Mesenchymal stem cell (in vitro differentiated cells and primary cell): ENCODE measurements at regions not wholly inside any gene's neighbourhood (a gene's known extent, or its start where the extent isn't known, plus 50 kb on each side); places are given as distances from the start of the nearest gene placed in this dataset.

ENCODE experiments used
- DNase-seq: peaks from one replicate; pipeline ENCODE4 v3.0.0-alpha.2; 2013
- H2AFZ ChIP-seq: one replicate; pipeline ENCODE4 v1.6.1; 2013; ENCODE audit warnings: low read depth, mild to moderate bottlenecking, control low read depth, inconsistent platforms, low read length, moderate library complexity
- H2AK5ac ChIP-seq: 2 replicates; pipeline ENCODE4 v1.6.1; 2013; ENCODE audit warnings: low read length, moderate library complexity, mild to moderate bottlenecking, inconsistent platforms; ENCODE audit not compliant: severe bottlenecking
- H2BK120ac ChIP-seq: one replicate; pipeline ENCODE4 v1.6.1; 2013; ENCODE audit warnings: low read depth, mild to moderate bottlenecking, inconsistent platforms, low read length, moderate library complexity
- H2BK12ac ChIP-seq, 2 experiments: one replicate each; pipeline ENCODE4 v1.6.1; 2013; ENCODE audit warnings: inconsistent platforms in 2 of 2, low read length in 2 of 2, mild to moderate bottlenecking in 2 of 2, moderate library complexity in 2 of 2, control low read depth in 1 of 2
- H2BK15ac ChIP-seq: one replicate; pipeline ENCODE4 v1.6.1; 2013; ENCODE audit warnings: mild to moderate bottlenecking, low read depth, inconsistent platforms; ENCODE audit not compliant: poor library complexity, severe bottlenecking
- H2BK5ac ChIP-seq: 2 replicates; pipeline ENCODE4 v1.6.1; 2013; ENCODE audit warnings: low read depth, mild to moderate bottlenecking, low read length, control low read depth, inconsistent platforms; ENCODE audit not compliant: poor library complexity, severe bottlenecking
- H3K14ac ChIP-seq, 2 experiments: one replicate each; pipeline ENCODE4 v1.6.1; 2013; ENCODE audit warnings: inconsistent platforms in 2 of 2, low read length in 2 of 2, control low read depth in 1 of 2, mild to moderate bottlenecking in 1 of 2, moderate library complexity in 1 of 2
- H3K18ac ChIP-seq, 2 experiments: one replicate each; pipeline ENCODE4 v1.6.1; 2013; ENCODE audit warnings: inconsistent platforms in 2 of 2, low read length in 2 of 2, control low read depth in 1 of 2, low read depth in 1 of 2, mild to moderate bottlenecking in 1 of 2
- H3K23ac ChIP-seq, 2 experiments: one replicate each; pipeline ENCODE4 v1.6.1; 2013; ENCODE audit warnings: inconsistent platforms in 2 of 2, low read length in 2 of 2, mild to moderate bottlenecking in 2 of 2, moderate library complexity in 2 of 2, control low read depth in 1 of 2
- H3K27ac ChIP-seq: 2 replicates; pipeline ENCODE4 v1.5.1; 2013; ENCODE audit warnings: mild to moderate bottlenecking, moderate library complexity, low read length, control low read depth, inconsistent platforms; ENCODE audit not compliant: poor library complexity, severe bottlenecking
- H3K27me3 ChIP-seq, 2 experiments: 2 replicates each; pipeline versions ENCODE4 v1.6.1 to v1.7.0; 2013; ENCODE audit warnings: low read length in 2 of 2, mild to moderate bottlenecking in 2 of 2, moderate library complexity in 2 of 2, control low read depth in 1 of 2, inconsistent platforms in 1 of 2; ENCODE audit not compliant: control insufficient read depth in 1 of 2, insufficient read depth in 1 of 2
- H3K36me3 ChIP-seq, 2 experiments: 2 replicates each; pipeline versions ENCODE4 v1.6.1 to v1.7.0; 2013; ENCODE audit warnings: low read length in 2 of 2, control low read depth in 1 of 2, inconsistent platforms in 1 of 2, low read depth in 1 of 2, mild to moderate bottlenecking in 1 of 2; ENCODE audit not compliant: insufficient read depth in 2 of 2, control insufficient read depth in 1 of 2
- H3K4ac ChIP-seq, 2 experiments: one replicate each; pipeline ENCODE4 v1.6.1; 2013; ENCODE audit warnings: inconsistent platforms in 2 of 2, low read length in 2 of 2, mild to moderate bottlenecking in 2 of 2, moderate library complexity in 2 of 2, control low read depth in 1 of 2, low read depth in 1 of 2
- H3K4me1 ChIP-seq: 2 replicates; pipeline ENCODE4 v1.6.1; 2013; ENCODE audit warnings: low read depth, low read length, control low read depth; ENCODE audit not compliant: control insufficient read depth, insufficient read depth
- H3K4me2 ChIP-seq: 2 replicates; pipeline ENCODE4 v1.6.1; 2013; ENCODE audit warnings: low read length, mild to moderate bottlenecking, inconsistent platforms; ENCODE audit not compliant: poor library complexity, severe bottlenecking
- H3K4me3 ChIP-seq, 2 experiments: 2 replicates each; pipeline versions ENCODE4 v1.5.1 to v1.7.0; 2013; ENCODE audit warnings: low read length in 2 of 2, mild to moderate bottlenecking in 2 of 2, control low read depth in 1 of 2, low read depth in 1 of 2; ENCODE audit not compliant: insufficient read depth in 1 of 2
- H3K79me1 ChIP-seq: replicated peaks from 2 replicates; pipeline ENCODE4 v1.6.1; 2013; ENCODE audit warnings: mild to moderate bottlenecking, control low read depth, low read length, inconsistent platforms; ENCODE audit not compliant: poor library complexity, severe bottlenecking
- H3K9ac ChIP-seq: 2 replicates; pipeline ENCODE4 v1.7.0; 2013; ENCODE audit warnings: mild to moderate bottlenecking, low read length, moderate library complexity
- H3K9me3 ChIP-seq: 2 replicates; pipeline ENCODE4 v1.7.0; 2013; ENCODE audit warnings: mild to moderate bottlenecking, low read length; ENCODE audit not compliant: control insufficient read depth
- H4K8ac ChIP-seq: one replicate; pipeline ENCODE4 v1.6.1; 2013; ENCODE audit warnings: inconsistent platforms, mild to moderate bottlenecking, low read length, moderate library complexity
- H4K91ac ChIP-seq: one replicate; pipeline ENCODE4 v1.6.1; 2013; ENCODE audit warnings: mild to moderate bottlenecking, low read length, inconsistent platforms
- WGBS: methylation state at CpG from one replicate; pipeline ENCODE4 v1.1.7; 2013; ENCODE audit warnings: mixed read lengths; 5-methylcytosine and 5-hydroxymethylcytosine counted together

DNA sequence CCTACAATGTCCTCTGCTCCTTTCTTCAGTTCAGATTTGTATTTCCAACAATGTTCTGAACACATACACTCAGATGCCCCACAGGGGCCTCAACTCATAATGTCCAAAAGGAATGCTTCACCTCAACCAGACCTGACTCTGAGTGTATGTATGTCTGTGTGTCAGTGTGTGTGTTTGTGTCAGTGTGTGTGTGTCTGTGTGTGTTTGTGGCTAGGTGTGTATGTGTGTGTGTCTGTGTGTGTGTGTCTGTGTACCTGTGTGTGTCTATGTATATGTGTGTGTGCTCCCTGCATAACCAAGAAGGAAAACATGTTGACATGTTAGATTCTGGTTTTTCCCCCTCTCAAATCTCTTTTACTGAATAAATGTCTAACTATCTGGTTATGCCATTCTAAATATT lies 87.3 kb upstream of the PCSK1 start:
- H2BK15ac ChIP-seq: no peak overlapping the region
- H4K8ac ChIP-seq: no peak overlapping the region
- H3K27ac ChIP-seq: no peak overlapping the region
- no peak overlapping the region for H3K4ac ChIP-seq
- no peak overlapping the region for H2BK120ac ChIP-seq
- no peak overlapping the region for H3K4me2 ChIP-seq
- DNase-seq: no peak
- H3K18ac ChIP-seq: no peak overlapping the region
- H3K27me3 ChIP-seq: peaks cover 0 to 3% of the 10 kb centered on the region in 2 experiments
- no peaks in the 10 kb centered on the region for H3K4me1 ChIP-seq
- H3K9ac ChIP-seq: no peak overlapping the region
- no peak overlapping the region for H4K91ac ChIP-seq
- H3K14ac ChIP-seq: no peak overlapping the region
- no peaks in the 10 kb centered on the region for H3K36me3 ChIP-seq
- peak overlapping the region in 1 of 2 experiments; percentile 43 for H2BK12ac ChIP-seq
- H2AK5ac ChIP-seq: no peak overlapping the region
- H2AFZ ChIP-seq: no peak overlapping the region
- no peaks in the 10 kb centered on the region for H3K79me1 ChIP-seq
- H2BK5ac ChIP-seq: no peak overlapping the region
- H3K23ac ChIP-seq: no peak overlapping the region
- no peaks in the 10 kb centered on the region for H3K9me3 ChIP-seq
- H3K4me3 ChIP-seq: no peak overlapping the region

DNA sequence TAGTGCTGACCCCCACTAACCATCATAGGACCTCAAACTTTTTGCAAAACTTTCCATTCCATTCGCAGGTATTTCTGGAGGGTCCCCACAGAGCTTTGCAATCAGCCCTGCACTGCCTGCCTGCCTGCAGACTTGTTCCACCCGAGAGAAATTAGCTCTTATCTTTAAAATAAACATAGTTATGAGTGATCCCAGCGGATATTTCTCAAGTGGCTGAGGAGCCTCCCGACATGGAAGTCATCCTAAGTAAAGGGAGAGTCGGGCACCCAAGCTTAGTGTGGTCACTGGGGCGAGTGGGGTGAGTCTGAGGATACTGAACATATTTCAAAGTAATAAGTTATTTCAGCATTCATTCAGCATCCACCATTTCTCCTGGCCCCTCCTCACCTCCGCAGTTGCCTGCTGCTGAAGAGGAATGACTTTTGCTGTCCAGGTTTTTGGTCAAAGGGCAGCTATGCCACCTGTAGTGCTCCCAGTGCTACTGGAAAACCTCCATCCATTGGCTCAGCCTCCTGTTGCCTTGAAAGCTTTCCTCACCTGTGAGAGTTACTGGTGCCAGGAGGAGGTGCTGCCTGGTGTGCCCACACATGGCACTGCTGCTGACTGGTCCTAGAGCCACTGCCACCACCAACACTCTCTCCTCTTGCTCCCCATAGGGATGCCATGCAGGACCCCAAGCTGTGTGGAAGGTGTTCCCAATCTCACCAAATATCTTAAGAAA lies 89.7 kb upstream of the PCSK1 start:
- no peak overlapping the region for H3K14ac ChIP-seq
- peak; percentile 38 for DNase-seq
- H3K4me1 ChIP-seq: no peaks in the 10 kb centered on the region
- no peak overlapping the region for H3K4ac ChIP-seq
- H2BK12ac ChIP-seq: peak overlapping the region in 1 of 2 experiments; percentile 12
- no peak overlapping the region for H2BK15ac ChIP-seq
- H3K36me3 ChIP-seq: no peaks in the 10 kb centered on the region
- no peaks in the 10 kb centered on the region for H3K9me3 ChIP-seq
- H3K4me3 ChIP-seq: no peak overlapping the region
- no peak overlapping the region for H3K9ac ChIP-seq
- no peak overlapping the region for H2AFZ ChIP-seq
- H2AK5ac ChIP-seq: no peak overlapping the region
- H2BK5ac ChIP-seq: no peak overlapping the region
- 76% methylated on average over 5 of the region's 7 CpGs for WGBS
- H3K27me3 ChIP-seq: no peaks in the 10 kb centered on the region
- no peak overlapping the region for H2BK120ac ChIP-seq
- H3K4me2 ChIP-seq: no peak overlapping the region
- H4K91ac ChIP-seq: no peak overlapping the region
- H3K79me1 ChIP-seq: no peaks in the 10 kb centered on the region
- no peak overlapping the region for H3K18ac ChIP-seq
- peak overlapping the region; percentile 29 for H4K8ac ChIP-seq
- no peak overlapping the region for H3K27ac ChIP-seq
- H3K23ac ChIP-seq: no peak overlapping the region

DNA sequence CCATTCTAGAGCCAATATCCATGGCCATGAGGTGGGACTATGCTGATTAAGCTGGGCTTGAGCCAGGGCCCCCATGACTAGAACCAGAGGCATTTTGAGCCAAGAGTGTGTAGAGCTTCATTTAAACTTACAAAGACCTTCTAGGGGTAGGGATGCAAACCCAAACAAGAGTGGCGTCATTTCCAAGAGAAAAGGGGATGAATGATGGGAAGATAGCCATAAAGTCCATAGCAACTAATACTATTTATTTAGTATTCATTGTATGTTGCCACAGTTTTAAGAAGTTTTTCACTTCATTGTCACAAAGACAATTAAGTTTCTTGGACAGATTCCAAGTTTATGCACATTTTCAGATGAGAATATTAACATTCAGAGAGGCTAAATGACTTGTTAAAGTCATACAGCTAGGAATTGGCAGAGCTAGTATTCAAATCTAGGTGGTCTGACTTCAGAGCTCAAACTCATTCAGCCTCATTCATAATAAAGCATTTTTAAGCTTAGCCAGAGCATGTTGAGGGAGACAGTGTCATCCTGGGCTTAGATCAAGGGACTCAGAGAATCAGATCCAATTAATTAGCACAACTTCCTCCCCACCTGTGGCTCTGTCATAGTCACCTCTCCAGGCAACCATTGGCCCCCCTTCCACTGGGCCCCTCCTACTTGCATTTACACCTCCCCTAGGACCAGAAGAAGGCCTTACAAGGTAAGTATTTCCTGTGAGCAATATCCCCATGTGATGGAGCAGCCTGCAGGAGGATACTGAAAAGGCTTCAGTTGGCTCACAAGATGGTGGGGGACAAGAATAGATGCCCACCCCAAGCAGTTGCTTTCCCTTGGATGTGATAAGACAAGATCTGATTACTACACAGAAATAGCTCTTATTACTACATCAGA lies 95.0 kb upstream of the PCSK1 start:
- H2BK12ac ChIP-seq: no peak overlapping the region
- no peaks in the 10 kb centered on the region for H3K79me1 ChIP-seq
- H3K14ac ChIP-seq: no peak overlapping the region
- H3K9ac ChIP-seq: no peak overlapping the region
- no peaks in the 10 kb centered on the region for H3K27me3 ChIP-seq
- H4K91ac ChIP-seq: no peak overlapping the region
- WGBS: no CpG with 5 or more reads among the region's 1 CpG
- H3K9me3 ChIP-seq: no peaks in the 10 kb centered on the region
- no peak overlapping the region for H2AFZ ChIP-seq
- H4K8ac ChIP-seq: peak overlapping the region; percentile 27
- H3K18ac ChIP-seq: no peak overlapping the region
- H2BK120ac ChIP-seq: no peak overlapping the region
- no peak overlapping the region for H3K27ac ChIP-seq
- H3K4me1 ChIP-seq: no peaks in the 10 kb centered on the region
- H2AK5ac ChIP-seq: no peak overlapping the region
- no peak for DNase-seq
- no peaks in the 10 kb centered on the region for H3K36me3 ChIP-seq
- peak overlapping the region in 1 of 2 experiments; percentile 50 for H3K23ac ChIP-seq
- no peak overlapping the region for H2BK5ac ChIP-seq
- no peak overlapping the region for H3K4me3 ChIP-seq
- no peak overlapping the region for H2BK15ac ChIP-seq
- H3K4me2 ChIP-seq: no peak overlapping the region
- H3K4ac ChIP-seq: no peak overlapping the region

DNA sequence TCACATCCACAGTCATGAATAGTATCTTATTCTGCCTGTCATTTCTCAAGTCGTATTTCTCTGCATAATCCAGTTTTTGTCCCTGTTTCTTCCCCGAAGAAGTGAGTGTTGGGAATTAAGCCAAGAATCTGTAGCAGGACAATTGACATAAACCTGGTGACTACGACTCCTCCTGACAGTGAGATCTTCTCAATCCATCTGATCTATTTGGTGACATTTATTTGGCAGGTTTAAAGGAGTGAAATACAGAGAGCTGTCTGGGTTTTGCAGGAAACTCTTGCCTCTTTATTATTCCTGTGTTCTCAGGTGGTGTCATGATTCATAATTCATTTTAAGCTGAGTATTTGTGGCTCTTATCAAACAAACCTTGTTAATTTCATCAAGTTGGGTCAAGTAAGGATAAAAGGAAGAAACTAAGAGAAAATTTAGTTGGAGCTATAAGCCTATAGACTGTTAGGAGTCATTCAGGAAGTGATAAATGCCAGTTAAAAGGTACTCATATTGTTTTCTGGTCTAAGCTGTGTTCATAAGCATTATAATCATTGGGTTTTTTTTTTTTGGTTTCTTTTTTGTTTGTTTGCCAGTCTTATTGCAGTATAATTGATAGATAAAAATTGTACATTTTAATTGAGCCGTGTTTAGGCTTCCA lies 95.9 kb upstream of the PCSK1 start:
- Histone ChIP-seq H3K4me1 (no peaks in the 10 kb centered on the region), H3K27ac (no peak overlapping the region), H2AFZ (no peak overlapping the region), H3K36me3 (no peaks in the 10 kb centered on the region), H2BK120ac (no peak overlapping the region), H2BK5ac (no peak overlapping the region), H2BK15ac (no peak overlapping the region), H3K79me1 (no peaks in the 10 kb centered on the region), H3K9me3 (no peaks in the 10 kb centered on the region), H3K23ac (no peak overlapping the region), H3K9ac (no peak overlapping the region), H3K18ac (no peak overlapping the region), H3K4ac (no peak overlapping the region), H3K14ac (no peak overlapping the region), H4K8ac (no peak overlapping the region), H3K27me3 (no peaks in the 10 kb centered on the region), H3K4me3 (no peak overlapping the region), H4K91ac (no peak overlapping the region), H2BK12ac (no peak overlapping the region), H3K4me2 (no peak overlapping the region), H2AK5ac (no peak overlapping the region)
- 92% methylated on average over 4 of the region's 4 CpGs for WGBS
- no peak for DNase-seq
